ENCODE measurements at regions not wholly inside any gene's neighbourhood (a gene's known extent, or its start where the extent isn't known, plus 50 kb on each side); places are given as distances from the start of the nearest gene placed in this dataset.

- DNase-seq, result no peak
These were observed 191.9 kb downstream of the ARL4C start for GRCh38 chr2:234304950-234305349.

GRCh38 chr2:234302664-234302991 lies 194.3 kb downstream of the ARL4C start:
- no peak for DNase-seq

- no peak for DNase-seq
These were observed 195.7 kb downstream of the ARL4C start for GRCh38 chr2:234300932-234301823.

GRCh38 chr2:234300391-234300925 lies 196.4 kb downstream of the ARL4C start:
- DNase-seq, result no peak

GRCh38 chr2:234298918-234299317 lies 198.0 kb downstream of the ARL4C start:
- DNase-seq, result no peak

- no peak for DNase-seq
These were observed 199.9 kb downstream of the ARL4C start for GRCh38 chr2:234296991-234297390.

GRCh38 chr2:234293973-234294372 lies 202.9 kb downstream of the ARL4C start:
- DNase-seq, result no peak

GRCh38 chr2:234292962-234293243 lies 204.0 kb downstream of the ARL4C start:
- DNase-seq, result no peak

- no peak for DNase-seq
These were observed 204.5 kb downstream of the ARL4C start for GRCh38 chr2:234292205-234292961.

GRCh38 chr2:234291765-234292204 lies 205.1 kb downstream of the ARL4C start:
- DNase-seq, result no peak

GRCh38 chr2:234290671-234291070 lies 206.2 kb downstream of the ARL4C start:
- DNase-seq, result no peak

GRCh38 chr2:234289834-234290590 lies 206.9 kb downstream of the ARL4C start:
- no peak for DNase-seq

- no peak for DNase-seq
These were observed 207.9 kb downstream of the ARL4C start for GRCh38 chr2:234288974-234289455.

- no peak for DNase-seq
These were observed 209.2 kb downstream of the ARL4C start for GRCh38 chr2:234287650-234288049.

GRCh38 chr2:234286956-234287355 lies 209.9 kb downstream of the ARL4C start:
- DNase-seq, result no peak

GRCh38 chr2:234286118-234286598 lies 210.7 kb downstream of the ARL4C start:
- no peak for DNase-seq

- no peak for DNase-seq
These were observed 211.3 kb downstream of the ARL4C start for GRCh38 chr2:234285541-234285940.

- DNase-seq, result no peak
These were observed 217.2 kb downstream of the ARL4C start for GRCh38 chr2:234279637-234280036.

- no peak for DNase-seq
These were observed 218.2 kb downstream of the ARL4C start for GRCh38 chr2:234278556-234279255.

- DNase-seq, result no peak
These were observed 221.4 kb downstream of the ARL4C start for GRCh38 chr2:234275515-234275914.

- no peak for DNase-seq
These were observed 222.8 kb downstream of the ARL4C start for GRCh38 chr2:234273887-234274584.
